OCI-LY7 (cell line): ENCODE measurements at regions not wholly inside any gene's neighbourhood (a gene's known extent, or its start where the extent isn't known, plus 50 kb on each side); places are given as distances from the start of the nearest gene placed in this dataset.
A peak's percentile ranks its signal among the peaks of the same experiment; 100 is the strongest.
"Not testable (repeated sequence)": the region's sequence is repeated elsewhere in the genome, so short reads cannot be mapped to it uniquely, and the experiment has no call there.

Experiments
- BruUV-seq: library from RNA; stranded (reverse); fragments of 400-500 nt; replicated peaks from 2 replicates; lab custom pipeline; 2021; lab: Mats Ljungman, UMichigan
- CTCF ChIA-PET: fragments of 300-600 bp; sonication (Branson Sonifier 250); formaldehyde crosslinking; loops from one replicate; lab custom pipeline; 2022; ENCODE audit warnings: antibody characterized with exemption; ENCODE audit not compliant: unreplicated experiment; lab: Charles Lee
- POLR2A ChIA-PET: fragments of 300-600 bp; sonication (Branson Sonifier 250); formaldehyde crosslinking; loops from one replicate; lab custom pipeline; 2022; ENCODE audit warnings: antibody characterized with exemption; lab: Charles Lee
- DNase-seq: peaks from one replicate; pipeline ENCODE4 v3.0.0-alpha.2; 2015; ENCODE audit warnings: low spot score
- H2AFZ ChIP-seq: fragments of 200-600 bp; sonication (generic), shearing (Covaris generic); 2 replicates; pipeline ENCODE4 v1.6.1; 2014; ENCODE audit warnings: mild to moderate bottlenecking, antibody characterized with exemption, low read length, moderate library complexity
- H3K27ac ChIP-seq: fragments of 200-600 bp; sonication (generic); 2 replicates; pipeline ENCODE4 v1.5.1; 2014; ENCODE audit warnings: mixed run types, low read depth, mild to moderate bottlenecking, moderate library complexity, low read length, inconsistent platforms; ENCODE audit not compliant: poor library complexity, severe bottlenecking
- H3K36me3 ChIP-seq: fragments of 200-600 bp; sonication (generic); 2 replicates; pipeline ENCODE4 v1.6.1; 2014; ENCODE audit warnings: mild to moderate bottlenecking, antibody characterized with exemption, low read length, moderate library complexity, mixed read lengths; ENCODE audit not compliant: insufficient read depth
- H3K4me1 ChIP-seq: fragments of 200-600 bp; sonication (generic); 2 replicates; pipeline ENCODE4 v1.5.1; 2014; ENCODE audit warnings: mild to moderate bottlenecking, low read length; ENCODE audit not compliant: insufficient read depth, poor library complexity, severe bottlenecking
- H3K4me2 ChIP-seq: fragments of 200-600 bp; sonication (generic); 2 replicates; pipeline ENCODE4 v1.6.1; 2014; ENCODE audit warnings: mild to moderate bottlenecking, low read length
- H3K4me3 ChIP-seq: fragments of 200-600 bp; sonication (generic); 2 replicates; pipeline ENCODE4 v1.5.1; 2014; ENCODE audit warnings: mild to moderate bottlenecking, low read depth, low read length; ENCODE audit not compliant: poor library complexity, severe bottlenecking
- H3K79me2 ChIP-seq: fragments of 200-600 bp; sonication (generic); 2 replicates; pipeline ENCODE4 v1.6.1; 2016; ENCODE audit warnings: low read depth, mild to moderate bottlenecking, low read length, moderate library complexity, mixed read lengths; ENCODE audit not compliant: insufficient read depth
- H3K9me2 ChIP-seq: fragments of 200-600 bp; sonication (generic); 2 replicates; pipeline ENCODE4 v1.6.1; 2016; ENCODE audit warnings: mild to moderate bottlenecking, low read length, mixed read lengths; ENCODE audit not compliant: insufficient read depth
- H3K9me3 ChIP-seq: fragments of 200-600 bp; sonication (generic); 2 replicates; pipeline ENCODE4 v1.6.1; 2014; ENCODE audit warnings: mild to moderate bottlenecking, mixed run types, low read length, mixed read lengths
- H4K20me1 ChIP-seq: fragments of 200-600 bp; sonication (generic); 2 replicates; pipeline ENCODE4 v1.6.1; 2014; ENCODE audit warnings: mild to moderate bottlenecking, antibody characterized with exemption, low read length, moderate library complexity, mixed read lengths; ENCODE audit not compliant: insufficient read depth
- CTCF ChIP-seq: fragments of 200-600 bp; sonication (generic); conservative IDR thresholded peaks from 2 replicates; pipeline ENCODE4 v1.5.1; 2014; ENCODE audit warnings: mild to moderate bottlenecking, antibody characterized with exemption, low read length, moderate library complexity, mixed read lengths
- EZH2phosphoT487 ChIP-seq: fragments of 200-600 bp; sonication (generic); IDR thresholded peaks from 2 replicates; pipeline ENCODE4 v1.6.1; 2018; ENCODE audit warnings: low read depth, borderline replicate concordance, mild to moderate bottlenecking, mixed run types, antibody characterized with exemption, low read length, moderate library complexity, mixed read lengths
- intact Hi-C: fragments of 100-400 bp; cut with micrococcal nuclease; formaldehyde crosslinking; loops from one replicate; pipeline ENCODE4 v1.10.0; 2022; ENCODE audit not compliant: unreplicated experiment

DNA sequence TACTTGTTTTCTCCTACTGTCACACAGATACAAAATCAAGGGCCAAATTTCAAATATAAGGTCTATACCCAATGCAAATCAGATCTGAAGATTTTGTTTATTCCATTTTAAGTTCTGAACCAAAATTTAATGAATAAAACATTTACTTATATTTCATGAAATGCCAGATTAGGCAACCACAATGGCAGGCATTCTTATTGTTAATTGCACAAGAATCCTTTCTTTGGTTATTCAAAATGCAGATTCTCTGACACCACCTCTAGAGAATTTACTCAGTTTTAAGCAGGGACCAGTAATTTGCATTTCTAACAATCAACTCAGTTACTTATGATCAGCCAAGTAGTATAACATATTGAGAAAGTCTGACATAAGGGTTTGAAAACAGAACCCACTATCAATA, 972.4 kb upstream of the ACO1 start:
- no peak for TF ChIP-seq CTCF
- no peak for TF ChIP-seq EZH2phosphoT487
- no peak for DNase-seq
- Histone ChIP-seq H2AFZ (no peak overlapping the region), H3K4me1 (no peaks in the 10 kb centered on the region), H3K36me3 (no peaks in the 10 kb centered on the region), H3K9me2 (no peaks in the 10 kb centered on the region), H3K27ac (no peak overlapping the region), H3K79me2 (no peaks in the 10 kb centered on the region), H4K20me1 (no peaks in the 10 kb centered on the region), H3K9me3 (no peaks in the 10 kb centered on the region), H3K4me2 (no peak overlapping the region), H3K4me3 (no peak overlapping the region)
- ChIA-PET POLR2A (no interaction called here), CTCF (no interaction called here)
- intact Hi-C loops = no loop called here
- no TSS peak for BruUV-seq

GRCh38 chr9:31415164-31415563, 969.3 kb upstream of the ACO1 start:
- Histone ChIP-seq H3K4me2 (no peak overlapping the region), H3K27ac (no peak overlapping the region), H3K4me3 (no peak overlapping the region), H3K9me3 (no peaks in the 10 kb centered on the region), H3K4me1 (no peaks in the 10 kb centered on the region), H3K36me3 (no peaks in the 10 kb centered on the region), H3K79me2 (no peaks in the 10 kb centered on the region), H2AFZ (no peak overlapping the region), H3K9me2 (no peaks in the 10 kb centered on the region), H4K20me1 (no peaks in the 10 kb centered on the region)
- ChIA-PET CTCF (no interaction called here), POLR2A (interaction anchor here (0.6 kb wide), 2 partner anchors 215 to 1859 kb away, joined by 3 to 4 read pairs; no protein-coding TSS in a partner anchor)
- no peak for DNase-seq
- TF ChIP-seq CTCF = no peak
- no peak for TF ChIP-seq EZH2phosphoT487
- BruUV-seq = no TSS peak
- intact Hi-C loops = no loop called here

DNA sequence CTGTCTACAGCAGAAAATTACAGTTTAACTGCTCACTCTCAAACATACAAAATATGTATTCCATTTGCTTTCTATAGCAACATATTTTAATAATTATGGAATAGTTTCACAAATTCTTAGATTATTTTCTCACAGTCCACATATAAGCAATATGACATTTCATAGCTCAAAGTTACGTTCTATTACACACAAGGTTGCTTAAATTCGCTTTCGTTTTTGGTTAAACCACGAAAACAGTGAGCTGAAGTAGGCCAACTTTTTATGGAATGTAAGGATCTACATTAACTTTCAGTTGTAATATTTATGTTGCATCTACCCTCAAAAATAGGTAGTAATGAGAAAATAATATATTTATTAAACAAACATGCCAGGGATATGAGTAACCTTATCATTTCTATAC, 966.0 kb upstream of the ACO1 start:
- Histone ChIP-seq H3K9me2 (no peaks in the 10 kb centered on the region), H2AFZ (no peak overlapping the region), H3K79me2 (no peaks in the 10 kb centered on the region), H3K36me3 (no peaks in the 10 kb centered on the region), H3K4me2 (no peak overlapping the region), H3K9me3 (no peaks in the 10 kb centered on the region), H3K4me3 (no peak overlapping the region), H4K20me1 (no peaks in the 10 kb centered on the region), H3K27ac (no peak overlapping the region), H3K4me1 (no peaks in the 10 kb centered on the region)
- intact Hi-C loops = no loop called here
- no peak for DNase-seq
- TF ChIP-seq EZH2phosphoT487 = no peak
- TF ChIP-seq CTCF = no peak
- no TSS peak for BruUV-seq
- ChIA-PET POLR2A (no interaction called here), CTCF (no interaction called here)

DNA sequence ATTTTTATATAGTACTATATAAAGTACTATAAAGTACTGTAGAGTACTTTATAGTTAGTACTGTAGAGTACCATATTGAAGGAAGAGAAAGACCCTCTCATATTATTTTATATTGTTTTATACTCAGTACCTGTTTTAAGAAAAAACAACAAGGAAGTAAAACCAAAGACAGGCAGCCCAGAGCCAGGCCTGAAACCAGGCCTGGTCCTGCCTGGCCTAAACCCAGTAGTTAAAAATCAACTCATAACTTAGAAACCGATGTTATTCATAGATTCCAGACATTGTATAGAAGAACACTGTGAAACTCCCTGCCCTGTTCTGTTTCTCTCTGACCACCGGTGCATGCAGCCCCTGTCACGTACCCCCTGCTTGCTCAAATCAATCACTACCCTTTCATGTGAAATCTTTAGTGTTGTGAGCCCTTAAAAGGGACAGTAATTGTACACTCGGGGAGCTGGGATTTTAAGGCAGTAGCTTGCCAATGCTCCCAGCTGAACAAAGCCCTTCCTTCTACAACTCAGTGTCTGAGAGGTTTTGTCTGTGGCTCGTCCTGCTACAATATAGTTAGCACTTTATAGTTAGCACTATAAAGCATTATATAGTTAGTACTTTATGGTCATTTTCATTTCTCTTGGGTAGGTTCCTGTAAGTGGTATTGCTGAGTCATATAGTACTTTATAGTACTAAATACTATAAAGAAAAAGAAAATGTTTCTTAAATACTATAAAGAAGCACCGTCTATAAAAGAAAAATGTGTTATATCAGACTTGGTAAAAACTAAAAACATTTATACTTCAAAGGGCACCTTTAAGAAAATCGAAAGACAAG, 940.6 kb upstream of the ACO1 start:
- BruUV-seq, CTCF ChIA-PET, H3K27ac ChIP-seq: not testable (repeated sequence)

More for the DNA sequence above, 940.6 kb upstream of the ACO1 start:
- POLR2A ChIA-PET = interaction anchor here (0.6 to 0.7 kb wide), 2 partner anchors 52 to 422 kb away, joined by 3 to 4 read pairs; no protein-coding TSS in a partner anchor
- H4K20me1 ChIP-seq, H3K9me2 ChIP-seq, H3K4me1 ChIP-seq, H3K36me3 ChIP-seq, intact Hi-C loops, H3K9me3 ChIP-seq, H3K79me2 ChIP-seq, H3K4me3 ChIP-seq, DNase-seq, H3K4me2 ChIP-seq: not testable (repeated sequence)
- peak overlapping the region; percentile 64; the same call in 1 of the 2 replicates for H2AFZ ChIP-seq
